AG09319 (cell line): ENCODE measurements at regions not wholly inside any gene's neighbourhood (a gene's known extent, or its start where the extent isn't known, plus 50 kb on each side); places are given as distances from the start of the nearest gene placed in this dataset.

Experiments used
- DNase-seq: peaks from one replicate; pipeline ENCODE4 v3.0.0-alpha.2; 2010; ENCODE audit warnings: low read depth; ENCODE audit errors: extremely low read depth
- TF ChIP-seq, protein P1 (sequence below): IDR thresholded peaks from 2 replicates; pipeline ENCODE4 v1.5.1; 2011; ENCODE audit warnings: low read depth, mild to moderate bottlenecking, inconsistent platforms, low read length, moderate library complexity

- TF ChIP-seq, protein P1, sequence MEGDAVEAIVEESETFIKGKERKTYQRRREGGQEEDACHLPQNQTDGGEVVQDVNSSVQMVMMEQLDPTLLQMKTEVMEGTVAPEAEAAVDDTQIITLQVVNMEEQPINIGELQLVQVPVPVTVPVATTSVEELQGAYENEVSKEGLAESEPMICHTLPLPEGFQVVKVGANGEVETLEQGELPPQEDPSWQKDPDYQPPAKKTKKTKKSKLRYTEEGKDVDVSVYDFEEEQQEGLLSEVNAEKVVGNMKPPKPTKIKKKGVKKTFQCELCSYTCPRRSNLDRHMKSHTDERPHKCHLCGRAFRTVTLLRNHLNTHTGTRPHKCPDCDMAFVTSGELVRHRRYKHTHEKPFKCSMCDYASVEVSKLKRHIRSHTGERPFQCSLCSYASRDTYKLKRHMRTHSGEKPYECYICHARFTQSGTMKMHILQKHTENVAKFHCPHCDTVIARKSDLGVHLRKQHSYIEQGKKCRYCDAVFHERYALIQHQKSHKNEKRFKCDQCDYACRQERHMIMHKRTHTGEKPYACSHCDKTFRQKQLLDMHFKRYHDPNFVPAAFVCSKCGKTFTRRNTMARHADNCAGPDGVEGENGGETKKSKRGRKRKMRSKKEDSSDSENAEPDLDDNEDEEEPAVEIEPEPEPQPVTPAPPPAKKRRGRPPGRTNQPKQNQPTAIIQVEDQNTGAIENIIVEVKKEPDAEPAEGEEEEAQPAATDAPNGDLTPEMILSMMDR: no peak
- DNase-seq: no peak
Measured at GRCh38 chr7:45975847-45976484, 54.9 kb upstream of the IGFBP3 start.

- TF ChIP-seq, protein P1: no peak
- no peak for DNase-seq
Measured at GRCh38 chr7:45975367-45975766, 54.3 kb upstream of the IGFBP3 start.

GRCh38 chr7:45974540-45975360, 53.7 kb upstream of the IGFBP3 start:
- DNase-seq: no peak
- TF ChIP-seq, protein P1: no peak

- TF ChIP-seq, protein P1: no peak
- DNase-seq: no peak
Measured at GRCh38 chr7:45973725-45974532, 52.9 kb upstream of the IGFBP3 start.

DNA sequence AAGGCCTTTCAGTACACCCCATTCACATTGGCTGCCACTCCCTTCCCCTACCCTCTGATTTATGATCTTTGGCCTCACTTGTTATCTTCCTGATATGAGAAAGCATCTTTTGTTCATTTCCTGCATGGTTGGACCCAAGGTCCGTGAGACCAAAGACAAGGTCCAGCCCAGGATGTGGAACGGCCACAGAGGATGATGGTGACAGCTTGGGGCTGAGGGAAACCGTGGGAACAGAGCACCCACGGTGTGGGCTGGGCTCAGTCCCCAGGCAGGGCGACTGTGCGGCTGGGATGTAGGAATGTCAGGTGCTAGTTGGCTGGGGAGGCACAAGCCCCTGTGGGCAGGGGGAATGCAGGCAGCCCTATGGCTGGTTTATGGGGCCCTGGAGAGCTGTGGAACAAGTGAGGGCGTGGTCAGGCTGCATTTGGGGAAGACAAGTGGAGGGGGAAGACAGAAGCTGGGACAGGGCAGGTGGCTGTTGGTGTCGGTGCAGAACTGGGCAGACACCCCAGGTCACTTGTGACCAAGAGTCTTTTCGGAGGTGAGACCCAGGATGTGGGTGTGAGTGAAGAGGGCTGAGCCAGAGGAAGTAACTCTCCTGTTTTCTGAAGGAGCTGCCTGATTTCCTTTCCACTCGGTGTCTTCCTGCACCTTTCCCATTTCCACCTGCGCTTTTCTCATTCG, 51.7 kb upstream of the IGFBP3 start:
- DNase-seq: no peak
- TF ChIP-seq, protein P1: no peak

- DNase-seq: no peak
- TF ChIP-seq, protein P1: no peak
Measured at GRCh38 chr7:45971661-45972175, 50.6 kb upstream of the IGFBP3 start.
